Endodermal cell (in vitro differentiated cells): ENCODE measurements at regions not wholly inside any gene's neighbourhood (a gene's known extent, or its start where the extent isn't known, plus 50 kb on each side); places are given as distances from the start of the nearest gene placed in this dataset.

Experiments used
- DNase-seq: peaks from one replicate; pipeline ENCODE4 v3.0.0-alpha.2; 2017
- H3K27ac ChIP-seq: 2 replicates; pipeline ENCODE4 v1.5.1; 2013; ENCODE audit warnings: mild to moderate bottlenecking, low read depth, low read length, moderate library complexity
- H3K27me3 ChIP-seq: 2 replicates; pipeline ENCODE4 v1.6.1; 2013; ENCODE audit warnings: mild to moderate bottlenecking, low read length, moderate library complexity; ENCODE audit not compliant: insufficient read depth, control insufficient read depth, poor library complexity, severe bottlenecking
- H3K36me3 ChIP-seq: 2 replicates; pipeline ENCODE4 v1.7.0; 2013; ENCODE audit warnings: mild to moderate bottlenecking, low read length, moderate library complexity; ENCODE audit not compliant: control insufficient read depth, insufficient read depth
- H3K4me1 ChIP-seq: one replicate; pipeline ENCODE4 v1.7.0; 2013; ENCODE audit warnings: low read length; ENCODE audit not compliant: control insufficient read depth, insufficient read depth
- H3K4me3 ChIP-seq: 2 replicates; pipeline ENCODE4 v1.5.1; 2013; ENCODE audit warnings: mild to moderate bottlenecking, low read length, moderate library complexity
- H3K9ac ChIP-seq: 2 replicates; pipeline ENCODE4 v1.6.1; 2013; ENCODE audit warnings: mild to moderate bottlenecking, low read length, moderate library complexity; ENCODE audit not compliant: poor library complexity, severe bottlenecking; ENCODE audit errors: extremely low read depth
- H3K9me3 ChIP-seq: 2 replicates; pipeline ENCODE4 v1.6.1; 2013; ENCODE audit warnings: mild to moderate bottlenecking, low read length, moderate library complexity; ENCODE audit not compliant: control insufficient read depth
- H3K27ac Mint-ChIP-seq: 2 replicates; pipeline ENCODE4 v1.8.0; 2020; ENCODE audit warnings: mixed read lengths
- H3K27me3 Mint-ChIP-seq: 2 replicates; pipeline ENCODE4 v1.8.0; 2021; ENCODE audit warnings: mild to moderate bottlenecking, mixed read lengths; ENCODE audit not compliant: insufficient read depth
- H3K36me3 Mint-ChIP-seq: 2 replicates; pipeline ENCODE4 v1.8.0; 2020; ENCODE audit warnings: low read depth, mixed read lengths
- H3K4me1 Mint-ChIP-seq: 2 replicates; pipeline ENCODE4 v1.8.0; 2020; ENCODE audit warnings: mixed read lengths
- H3K4me3 Mint-ChIP-seq: 2 replicates; pipeline ENCODE4 v1.8.0; 2020; ENCODE audit warnings: mild to moderate bottlenecking, moderate library complexity, mixed read lengths
- H3K9me3 Mint-ChIP-seq: 2 replicates; pipeline ENCODE4 v1.8.0; 2020; ENCODE audit warnings: mild to moderate bottlenecking, mixed read lengths
- CTCF ChIP-seq: fragments of 200-600 bp; sonication (generic); conservative IDR thresholded peaks from 2 replicates; pipeline ENCODE4 v1.5.0; 2021; ENCODE audit warnings: antibody characterized with exemption, mild to moderate bottlenecking
- WGBS, 2 experiments: methylation state at CpG; one replicate each; pipeline versions ENCODE4 v1.1.5 to v1.1.7; 2013; ENCODE audit warnings: missing lambda C conversion rate in 2 of 2, mixed read lengths in 1 of 2; ENCODE audit not compliant: insufficient coverage in 1 of 2, insufficient read length in 1 of 2; 5-methylcytosine and 5-hydroxymethylcytosine counted together

DNA sequence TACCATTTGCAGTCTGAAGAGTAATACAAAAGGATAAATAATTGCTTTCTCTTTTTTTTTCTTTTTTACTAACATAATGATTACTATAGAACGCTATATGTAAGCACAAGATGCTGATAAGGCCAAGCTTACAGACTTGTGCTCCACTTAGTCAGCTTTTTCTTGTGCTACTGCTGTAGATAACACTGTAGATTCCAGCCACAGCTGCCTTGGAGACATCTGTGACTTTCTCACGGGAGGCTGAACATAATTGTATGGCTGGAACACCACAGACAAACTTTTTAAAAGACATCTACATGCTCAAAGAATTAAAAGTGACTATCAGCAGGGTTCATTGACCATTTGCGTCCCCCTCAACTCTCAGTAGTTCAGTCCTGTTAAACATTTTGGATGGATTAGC is 381.7 kb upstream of the AMOT start:
- Histone ChIP-seq H3K4me1 (no peaks in the 10 kb centered on the region), H3K9ac (no peak overlapping the region), H3K36me3 (no peaks in the 10 kb centered on the region), H3K4me3 (no peak overlapping the region), H3K27me3 (no peaks in the 10 kb centered on the region), H3K27ac (no peak overlapping the region), H3K9me3 (no peaks in the 10 kb centered on the region)
- TF ChIP-seq CTCF = no peak
- Mint-ChIP-seq H3K27ac (no peak overlapping the region), H3K27me3 (no peaks in the 10 kb centered on the region), H3K36me3 (peaks cover 5% of the 10 kb centered on the region), H3K4me1 (no peaks in the 10 kb centered on the region), H3K9me3 (peaks cover 12% of the 10 kb centered on the region), H3K4me3 (no peak overlapping the region)
- no peak for DNase-seq
- 80 to 81% methylated on average over 2 to 3 of the region's 3 CpGs for WGBS, 2 experiments

DNA sequence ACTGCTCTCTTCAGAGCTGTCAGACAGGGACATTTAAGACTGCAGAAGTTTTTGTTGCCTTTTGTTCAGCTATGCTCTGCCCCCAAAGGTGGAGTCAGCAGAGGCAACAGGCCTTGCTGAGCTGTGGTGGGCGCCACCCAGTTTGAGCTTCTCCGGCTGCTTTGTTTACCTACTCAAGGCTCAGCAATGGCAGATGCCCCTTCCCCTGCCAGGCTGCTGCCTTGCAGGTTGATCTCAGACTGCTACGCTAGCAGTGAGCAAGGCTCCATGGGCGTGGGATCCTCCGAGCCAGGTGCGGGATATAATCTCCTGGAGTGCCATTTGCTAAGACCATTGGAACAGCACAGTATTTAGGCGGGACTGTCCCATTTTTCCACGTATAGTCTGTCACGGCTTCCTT is 371.4 kb upstream of the AMOT start:
- Mint-ChIP-seq H3K27me3 (peaks cover 1% of the 10 kb centered on the region), H3K9me3 (peaks cover 64% of the 10 kb centered on the region), H3K4me3 (no peak overlapping the region), H3K36me3 (peaks cover 27% of the 10 kb centered on the region), H3K27ac (no peak overlapping the region), H3K4me1 (no peaks in the 10 kb centered on the region)
- TF ChIP-seq CTCF = no peak
- H3K36me3 ChIP-seq = no peaks in the 10 kb centered on the region
- peaks cover 5% of the 10 kb centered on the region for H3K9me3 ChIP-seq
- no peak overlapping the region for H3K4me3 ChIP-seq
- H3K27ac ChIP-seq = no peak overlapping the region
- DNase-seq = no peak
- no peaks in the 10 kb centered on the region for H3K4me1 ChIP-seq
- H3K27me3 ChIP-seq = no peaks in the 10 kb centered on the region
- no peak overlapping the region for H3K9ac ChIP-seq
- 95 to 96% methylated on average over 4 to 9 of the region's 9 CpGs for WGBS, 2 experiments

- H3K27me3 Mint-ChIP-seq = no peaks in the 10 kb centered on the region
- no peak overlapping the region for H3K4me3 ChIP-seq
- 99% methylated on average over 5 of the region's 5 CpGs; no CpG with 5 or more reads in 1 of the 2 experiments for WGBS, 2 experiments
Measured at GRCh38 chrX:113202601-113203000, 362.0 kb upstream of the AMOT start.

More at GRCh38 chrX:113202601-113203000, 362.0 kb upstream of the AMOT start:
- H3K4me1 ChIP-seq = no peaks in the 10 kb centered on the region
- no peak overlapping the region for H3K9ac ChIP-seq
- no peak for TF ChIP-seq CTCF
- Mint-ChIP-seq H3K27ac (no peak overlapping the region), H3K36me3 (peaks cover 3% of the 10 kb centered on the region), H3K4me3 (no peak overlapping the region), H3K4me1 (no peaks in the 10 kb centered on the region), H3K9me3 (peaks cover 23% of the 10 kb centered on the region)
- no peaks in the 10 kb centered on the region for H3K27me3 ChIP-seq
- no peak for DNase-seq
- no peak overlapping the region for H3K27ac ChIP-seq
- H3K36me3 ChIP-seq = no peaks in the 10 kb centered on the region
- no peaks in the 10 kb centered on the region for H3K9me3 ChIP-seq
